Activated T-helper 9 cell treated with anti-CD3 and anti-CD28 coated beads, Interleukin-2, amount 50 U/mL, for 16 hours (primary cell): ENCODE measurements at regions not wholly inside any gene's neighbourhood (a gene's known extent, or its start where the extent isn't known, plus 50 kb on each side); places are given as distances from the start of the nearest gene placed in this dataset.
"Not testable (repeated sequence)": the region's sequence is repeated elsewhere in the genome, so short reads cannot be mapped to it uniquely, and the experiment has no call there.

Experiments
- DNase-seq: peaks from one replicate; pipeline ENCODE4 v3.0.0-alpha.2; 2020; ENCODE audit warnings: low read depth

GRCh38 chr2:121049131-121049530 is 235.9 kb downstream of the TFCP2L1 start:
- no peak for DNase-seq

GRCh38 chr2:121049950-121050585 is 234.9 kb downstream of the TFCP2L1 start:
- no peak for DNase-seq

GRCh38 chr2:121051311-121051710 is 233.7 kb downstream of the TFCP2L1 start:
- DNase-seq = no peak

GRCh38 chr2:121052023-121052422 is 233.0 kb downstream of the TFCP2L1 start:
- DNase-seq = no peak

GRCh38 chr2:121052521-121052920 is 232.5 kb downstream of the TFCP2L1 start:
- no peak for DNase-seq

- no peak for DNase-seq
Measured at GRCh38 chr2:121055088-121055487, 229.9 kb downstream of the TFCP2L1 start.

- no peak for DNase-seq
Measured at GRCh38 chr2:121055501-121055900, 229.5 kb downstream of the TFCP2L1 start.

- no peak for DNase-seq
Measured at GRCh38 chr2:121058852-121059558, 226.0 kb downstream of the TFCP2L1 start.

- DNase-seq = no peak
Measured at GRCh38 chr2:121059651-121060649, 225.1 kb downstream of the TFCP2L1 start.

- no peak for DNase-seq
Measured at GRCh38 chr2:121061633-121062032, 223.4 kb downstream of the TFCP2L1 start.

GRCh38 chr2:121063471-121063870 is 221.5 kb downstream of the TFCP2L1 start:
- DNase-seq = no peak

GRCh38 chr2:121064186-121064585 is 220.8 kb downstream of the TFCP2L1 start:
- DNase-seq = no peak

- DNase-seq = no peak
Measured at GRCh38 chr2:121065239-121065638, 219.8 kb downstream of the TFCP2L1 start.

GRCh38 chr2:121066526-121066925 is 218.5 kb downstream of the TFCP2L1 start:
- no peak for DNase-seq

GRCh38 chr2:121068851-121069250 is 216.2 kb downstream of the TFCP2L1 start:
- DNase-seq = no peak

GRCh38 chr2:121069434-121069969 is 215.5 kb downstream of the TFCP2L1 start:
- no peak for DNase-seq

GRCh38 chr2:121070061-121070460 is 214.9 kb downstream of the TFCP2L1 start:
- not testable (repeated sequence) for DNase-seq

- DNase-seq = no peak
Measured at GRCh38 chr2:121071034-121071504, 213.9 kb downstream of the TFCP2L1 start.

- no peak for DNase-seq
Measured at GRCh38 chr2:121072784-121073183, 212.2 kb downstream of the TFCP2L1 start.

GRCh38 chr2:121073320-121074210 is 211.4 kb downstream of the TFCP2L1 start:
- no peak for DNase-seq

- no peak for DNase-seq
Measured at GRCh38 chr2:121074293-121074932, 210.6 kb downstream of the TFCP2L1 start.
